Motor neuron (in vitro differentiated cells): ENCODE measurements at regions not wholly inside any gene's neighbourhood (a gene's known extent, or its start where the extent isn't known, plus 50 kb on each side); places are given as distances from the start of the nearest gene placed in this dataset.

ENCODE experiments used
- ATAC-seq, 8 experiments: fragments of 200-7000 bp; cut with Tn5 transposase; replicated peaks in 6 of 8; 2 replicates each; pipeline ENCODE4 v1.8.0; 2021; ENCODE audit warnings: mild to moderate bottlenecking in 8 of 8, moderate library complexity in 8 of 8
- H3K27ac ChIP-seq, 2 donors: fragments of 250-450 bp; sonication (Bioruptor Pico); 2 replicates each; pipeline ENCODE4 v1.9.0; 2021; ENCODE audit warnings: antibody characterized with exemption in 2 of 2, mild to moderate bottlenecking in 2 of 2, moderate library complexity in 1 of 2
- H3K4me1 ChIP-seq, 2 donors: fragments of 250-450 bp; sonication (Bioruptor Pico); replicated peaks in 1 of 2; 2 replicates each; pipeline ENCODE4 v1.6.1; 2021; ENCODE audit warnings: antibody characterized with exemption in 2 of 2, mild to moderate bottlenecking in 2 of 2, moderate library complexity in 1 of 2
- H3K4me3 ChIP-seq, 5 donors: fragments of 250-450 bp; sonication (Bioruptor Pico); 2 replicates each; pipeline ENCODE4 v1.9.0; 2021; ENCODE audit warnings: antibody characterized with exemption in 5 of 5, mild to moderate bottlenecking in 5 of 5, moderate library complexity in 4 of 5
- WGBS, 10 experiments: fragments of 450-650 bp; shearing (Covaris generic); methylation state at CpG; one replicate each; pipeline ENCODE4 v1.0.0; 2022; 5-methylcytosine and 5-hydroxymethylcytosine counted together
- in situ Hi-C, 9 experiments: fragments of 400-800 bp; cut with MboI; loops; one replicate each; pipeline ENCODE4 v1.15.0; 2021; ENCODE audit warnings: low sequenced_read_pairs in 9 of 9, low pct_unique_long_range_greater_than_20kb in 2 of 9; ENCODE audit not compliant: unreplicated experiment in 9 of 9

DNA sequence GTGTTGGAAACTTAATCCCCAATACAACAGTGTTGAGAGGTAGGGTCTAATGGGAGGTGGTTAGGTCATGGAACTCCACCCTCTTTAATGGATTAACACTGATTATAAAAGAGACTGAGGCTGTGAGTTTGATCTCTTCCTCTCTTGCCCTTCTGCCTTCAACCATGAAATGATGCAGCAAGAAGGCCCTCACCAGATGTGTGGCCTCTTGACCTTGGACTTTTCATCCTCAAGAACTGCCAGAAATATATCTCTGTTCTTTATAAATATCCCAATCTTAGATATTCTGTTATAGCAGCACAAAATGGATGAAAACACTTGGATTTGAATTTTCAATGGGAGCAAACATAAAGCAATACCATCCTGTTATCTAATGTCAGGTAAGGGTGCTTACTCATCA is 67.6 kb downstream of the NMUR2 start:
- no peak overlapping the region for H3K4me3 ChIP-seq
- ATAC-seq = no peak
- no peak overlapping the region for H3K27ac ChIP-seq
- peaks cover 12 to 13% of the 10 kb centered on the region in 2 donors for H3K4me1 ChIP-seq
- in situ Hi-C loops = no loop called here

DNA sequence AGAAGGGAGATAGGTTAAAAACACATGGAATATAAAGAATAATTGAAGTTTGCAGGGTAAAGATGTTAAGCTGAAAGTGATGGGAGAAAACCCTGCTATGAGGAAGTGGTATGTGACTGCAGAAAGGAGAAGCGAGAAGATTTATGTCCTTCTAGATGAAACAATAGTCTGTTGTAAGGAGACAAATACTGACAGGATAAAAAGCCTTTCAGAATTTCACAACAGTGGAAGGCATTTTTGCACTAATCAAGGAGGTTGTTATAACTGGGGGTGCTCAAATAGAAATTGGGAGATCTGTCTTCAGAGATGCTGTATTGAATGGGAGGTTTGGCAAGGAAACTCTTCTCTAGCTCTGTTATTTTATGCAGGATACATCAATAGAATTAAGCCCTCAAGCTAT is 69.6 kb downstream of the NMUR2 start:
- in situ Hi-C loops = no loop called here
- Histone ChIP-seq H3K27ac (no peak overlapping the region), H3K4me3 (no peak overlapping the region), H3K4me1 (peaks cover 14 to 18% of the 10 kb centered on the region in 2 donors)
- ATAC-seq = no peak
- WGBS, 10 experiments = 0 to 100% (median 63%) methylated on average over 1 of the region's 1 CpG

DNA sequence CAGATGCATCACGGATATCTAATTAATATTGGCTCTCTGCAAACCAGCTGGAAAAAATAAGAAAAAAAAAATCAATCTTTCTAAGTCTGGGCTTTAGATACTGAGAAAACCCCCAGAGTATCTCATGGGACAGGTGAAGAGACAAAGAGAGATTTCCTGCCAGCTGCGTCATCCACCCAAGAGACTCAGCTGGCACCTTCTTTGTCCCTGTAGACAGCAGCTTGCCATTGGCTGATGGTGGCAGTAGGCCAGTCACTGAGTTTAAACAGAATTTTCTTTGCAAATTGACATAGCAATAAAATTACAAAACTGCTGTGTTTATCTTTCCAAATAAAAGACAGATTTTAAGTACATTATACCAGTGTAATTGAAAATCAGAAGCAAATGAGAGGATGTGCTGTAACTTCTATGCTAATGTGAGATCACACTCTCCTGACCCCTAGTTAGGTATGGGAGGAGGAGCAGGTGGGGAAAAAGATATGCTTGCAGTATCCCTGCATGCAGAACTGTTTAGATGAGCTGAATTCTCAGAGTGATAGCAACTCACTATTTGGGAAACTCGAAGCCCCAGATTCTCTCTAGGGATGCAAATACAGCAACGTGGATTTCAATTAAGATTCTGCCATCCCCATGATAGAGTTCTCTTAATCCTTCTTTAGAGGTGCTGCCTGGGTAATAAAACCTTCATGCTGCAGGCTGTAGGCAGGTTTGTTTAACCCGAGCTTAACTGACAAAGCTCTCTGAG is 72.2 kb downstream of the NMUR2 start:
- no peak overlapping the region for H3K4me3 ChIP-seq
- 0 to 72% (median 48%) methylated on average over 1 to 5 of the region's 5 CpGs for WGBS, 10 experiments
- ATAC-seq = no peak
- peaks cover 14 to 31% of the 10 kb centered on the region in 2 donors for H3K4me1 ChIP-seq
- peak overlapping the region in 1 of 2 donors; percentile 0 for H3K27ac ChIP-seq
- in situ Hi-C loops = no loop called here

DNA sequence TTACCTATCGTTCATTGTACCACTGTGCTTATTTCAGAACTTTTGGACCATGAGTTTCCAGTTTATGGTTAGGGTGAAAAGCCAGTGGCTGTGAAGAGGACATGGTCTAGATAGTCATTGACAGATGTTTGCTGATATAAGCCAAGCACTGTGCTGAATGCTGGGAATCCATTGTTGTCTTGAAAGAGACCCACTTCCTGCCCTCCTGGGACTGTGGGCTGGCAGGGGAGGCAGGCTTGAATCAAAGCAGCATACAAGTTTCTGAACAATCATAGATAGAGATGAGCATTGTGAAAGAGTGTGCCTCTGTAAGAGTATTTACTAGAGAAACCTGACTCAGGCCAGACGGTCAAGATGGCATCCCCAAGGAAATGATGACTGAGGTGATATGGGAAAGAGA is 73.4 kb downstream of the NMUR2 start:
- ATAC-seq = no peak
- Histone ChIP-seq H3K4me1 (peaks cover 14 to 31% of the 10 kb centered on the region in 2 donors), H3K27ac (no peak overlapping the region), H3K4me3 (no peak overlapping the region)
- WGBS, 10 experiments = 0 to 100% (median 87%) methylated on average over 1 to 2 of the region's 2 CpGs
- in situ Hi-C loops = no loop called here

DNA sequence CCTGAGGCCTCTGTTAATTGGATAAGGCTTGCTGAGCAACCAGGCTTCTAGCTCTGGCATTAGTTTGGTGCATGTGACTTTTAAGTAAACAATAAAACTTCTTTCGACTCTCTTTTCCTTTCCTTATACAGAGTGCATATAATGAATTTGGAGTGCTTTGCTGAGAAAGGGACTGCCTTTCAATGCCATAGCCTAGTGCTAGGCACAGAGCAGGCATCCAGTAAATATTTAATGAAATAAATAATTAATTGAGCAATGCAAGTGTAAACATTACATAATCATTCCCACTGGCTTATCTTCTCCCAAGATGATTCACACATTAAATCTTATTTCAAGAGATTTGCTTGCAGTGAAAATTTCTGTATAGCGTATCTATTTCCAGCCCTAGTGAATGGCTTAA is 74.1 kb downstream of the NMUR2 start:
- no peak overlapping the region for H3K27ac ChIP-seq
- ATAC-seq = peak in 1 of 8 experiments; percentile 37
- in situ Hi-C loops = no loop called here
- H3K4me1 ChIP-seq = peaks cover 12 to 27% of the 10 kb centered on the region in 2 donors
- 0 to 100% (median 91%) methylated on average over 1 to 2 of the region's 2 CpGs for WGBS, 10 experiments
- no peak overlapping the region for H3K4me3 ChIP-seq

DNA sequence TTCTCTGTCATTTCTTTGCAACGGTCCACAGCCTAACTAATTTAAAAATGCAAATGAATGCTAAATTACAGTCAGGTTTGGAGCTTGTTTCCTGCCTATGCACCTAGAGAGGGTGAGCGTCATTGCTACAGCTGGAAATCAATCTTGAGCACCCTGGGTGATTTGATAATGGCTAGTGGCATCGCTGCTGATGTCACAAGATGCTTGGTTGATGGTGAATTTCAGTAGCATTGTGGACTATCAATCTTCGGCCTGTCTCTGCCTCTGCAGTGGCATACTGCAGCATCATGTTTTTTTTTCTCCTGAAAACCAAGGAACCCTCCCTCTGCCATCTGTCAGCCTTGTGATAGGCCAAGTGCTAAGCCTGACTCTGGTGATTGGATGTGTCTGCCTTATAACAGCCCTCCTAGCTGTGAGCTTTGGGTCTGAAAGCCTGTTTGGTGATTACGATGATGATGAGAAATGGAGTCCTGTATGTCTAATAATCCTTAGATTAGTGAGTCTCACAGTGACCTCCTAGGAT is 75.3 kb downstream of the NMUR2 start:
- 4 to 86% (median 73%) methylated on average over 1 to 4 of the region's 5 CpGs; no CpG with 5 or more reads in 1 of the 10 experiments for WGBS, 10 experiments
- in situ Hi-C loops = no loop called here

DNA sequence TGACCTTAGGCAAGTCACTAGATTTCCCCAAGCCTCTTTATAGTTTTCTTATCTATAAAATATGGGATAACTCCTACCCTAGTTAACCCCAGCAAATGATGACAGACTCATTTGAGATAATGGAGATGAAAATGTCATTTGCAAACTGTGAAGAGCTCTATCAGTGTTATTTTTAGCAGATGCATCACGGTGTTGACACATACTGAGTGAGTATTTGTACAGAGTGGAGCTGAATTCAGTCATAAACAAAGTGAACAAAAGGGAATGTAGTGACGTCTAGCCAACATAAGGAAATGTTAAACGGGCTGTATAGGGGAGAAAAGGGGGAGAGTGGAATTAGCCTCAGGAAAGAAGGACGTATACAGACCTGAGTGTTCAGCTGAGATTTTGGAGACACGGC is 75.9 kb downstream of the NMUR2 start:
- peak overlapping the region in 1 of 5 donors; percentile 11 for H3K4me3 ChIP-seq
- WGBS, 10 experiments = 0 to 76% (median 63%) methylated on average over 1 to 5 of the region's 5 CpGs; no CpG with 5 or more reads in 1 of the 10 experiments
- H3K27ac ChIP-seq = peak overlapping the region; percentile 20 to 84
- peaks cover 7 to 26% of the 10 kb centered on the region in 2 donors for H3K4me1 ChIP-seq
- peak in 5 of 8 experiments; percentile 39 to 59 (median 46) for ATAC-seq
- in situ Hi-C loops = no loop called here

More for the DNA sequence above, 75.3 kb downstream of the NMUR2 start:
- H3K4me1 ChIP-seq = peaks cover 7 to 26% of the 10 kb centered on the region in 2 donors
- H3K4me3 ChIP-seq = peak overlapping the region in 1 of 5 donors; percentile 11
- H3K27ac ChIP-seq = peak overlapping the region; percentile 20 to 84
- peak in 5 of 8 experiments; percentile 93 to 99 (median 98) for ATAC-seq

DNA sequence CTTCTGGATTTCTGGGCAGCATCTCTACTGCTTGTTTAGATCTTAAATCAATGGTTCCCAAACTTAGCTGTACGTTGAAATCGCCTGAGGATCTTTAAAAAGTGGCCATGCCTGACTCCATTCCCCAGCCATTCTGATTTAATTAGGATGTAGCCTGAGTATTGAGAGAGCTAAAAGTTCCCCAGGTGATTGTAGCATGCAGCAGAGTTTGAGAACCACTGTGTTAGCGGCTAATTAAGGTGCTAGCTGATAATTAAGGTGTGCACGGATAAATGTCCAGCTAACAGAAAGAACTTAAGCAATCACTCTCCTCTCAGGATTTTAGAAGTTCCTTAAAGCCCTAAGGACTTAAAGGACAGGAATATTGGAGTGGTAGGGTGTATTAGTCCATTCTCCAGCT is 89.1 kb downstream of the NMUR2 start:
- ATAC-seq = no peak
- Histone ChIP-seq H3K4me3 (no peak overlapping the region), H3K27ac (no peak overlapping the region), H3K4me1 (no peaks in the 10 kb centered on the region)
- 6 to 100% (median 96%) methylated on average over 1 to 4 of the region's 4 CpGs; no CpG with 5 or more reads in 1 of the 10 experiments for WGBS, 10 experiments
- in situ Hi-C loops = no loop called here

DNA sequence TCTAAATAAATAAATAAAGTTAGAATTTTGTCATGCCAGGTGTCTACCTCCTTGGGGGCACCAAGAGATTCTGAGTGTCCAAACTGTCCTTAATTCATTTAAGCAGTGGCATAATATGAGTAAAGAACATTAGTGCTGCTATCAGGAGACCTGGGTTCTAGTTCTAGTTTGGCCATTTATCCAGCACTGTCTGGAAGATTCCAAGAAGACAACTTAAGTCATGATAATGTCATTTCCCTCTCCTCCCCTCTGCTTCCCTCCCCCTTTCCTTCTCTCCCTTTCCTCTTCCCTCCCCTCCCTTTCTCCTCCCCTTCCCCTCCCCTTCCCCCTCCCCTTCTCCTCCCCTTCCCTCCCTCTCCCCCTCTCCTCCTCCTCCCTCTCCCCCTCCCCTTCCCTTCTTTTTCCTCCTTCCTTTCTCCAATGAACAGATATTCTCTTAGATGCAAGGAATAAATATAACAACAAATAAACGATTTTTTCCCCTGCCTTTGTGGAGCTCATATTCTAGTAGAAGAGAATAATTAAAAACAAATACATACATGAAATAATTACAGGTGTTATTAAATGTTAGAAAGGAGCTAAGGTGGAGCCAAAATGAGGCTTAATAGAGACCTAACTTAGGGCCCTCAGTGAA is 90.8 kb downstream of the NMUR2 start:
- no peak overlapping the region for H3K4me3 ChIP-seq

DNA sequence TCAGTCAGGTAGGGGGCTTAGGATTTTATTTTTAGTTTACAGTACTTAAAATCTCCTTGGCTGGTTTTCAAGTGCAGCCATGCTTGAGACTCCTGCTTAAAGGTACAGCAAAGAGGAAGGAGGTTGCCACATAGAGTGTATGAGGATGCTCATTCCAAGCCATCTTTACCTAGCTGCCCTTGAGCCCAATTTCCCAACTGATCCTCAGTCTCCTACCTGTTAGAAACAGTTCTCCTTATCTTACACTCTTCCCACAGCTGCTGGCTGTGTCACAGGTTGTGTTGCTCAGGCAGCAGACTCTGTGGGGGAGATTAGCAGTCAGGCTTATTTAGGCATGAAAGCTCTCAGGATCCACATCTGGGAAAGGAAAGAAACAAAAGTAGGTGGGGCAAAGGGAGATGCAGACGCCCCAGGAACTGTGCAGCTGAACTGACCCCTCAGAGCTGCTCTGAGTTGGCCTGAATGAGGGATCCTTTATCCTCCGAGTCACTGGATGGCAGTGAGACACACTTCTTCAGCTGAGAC is 95.1 kb downstream of the NMUR2 start:
- WGBS, 10 experiments = 0 to 56% (median 33%) methylated on average over 1 to 2 of the region's 2 CpGs; no CpG with 5 or more reads in 5 of the 10 experiments
- H3K4me1 ChIP-seq = peaks cover 3 to 6% of the 10 kb centered on the region in 2 donors

More for the DNA sequence above, 90.8 kb downstream of the NMUR2 start:
- no peaks in the 10 kb centered on the region for H3K4me1 ChIP-seq
- whole genome bisulfite sequencing, 10 experiments = 0 to 86% (median 71%) methylated on average over 1 of the region's 1 CpG; no CpG with 5 or more reads in 7 of the 10 experiments
- no peak for ATAC-seq
- in situ Hi-C loops = no loop called here
- H3K27ac ChIP-seq = no peak overlapping the region

DNA sequence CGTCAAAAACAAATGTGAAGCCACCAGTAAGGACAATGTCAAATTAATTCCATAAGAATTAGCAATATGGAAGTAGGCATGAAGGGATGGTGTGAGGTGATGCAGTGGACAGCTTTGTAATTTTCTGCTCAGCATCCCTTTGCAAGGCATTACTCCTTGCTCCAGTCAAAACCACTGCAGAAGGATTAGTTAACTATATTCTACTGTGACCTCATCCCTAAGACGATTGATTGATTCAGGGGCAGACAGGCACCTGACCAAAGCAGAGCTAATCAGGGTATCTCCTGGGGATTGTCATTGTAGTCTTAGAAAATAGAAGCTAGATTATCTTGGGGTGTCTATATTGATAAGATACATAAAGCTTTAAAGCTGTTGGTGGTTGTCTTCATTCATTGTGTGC is 98.7 kb downstream of the NMUR2 start:
- Histone ChIP-seq H3K4me1 (peaks cover 3 to 6% of the 10 kb centered on the region in 2 donors), H3K27ac (no peak overlapping the region), H3K4me3 (no peak overlapping the region)
- WGBS, 10 experiments = 0 to 100% (median 50%) methylated on average over 1 to 2 of the region's 2 CpGs; no CpG with 5 or more reads in 3 of the 10 experiments
- in situ Hi-C loops = no loop called here
- peak in 5 of 8 experiments; percentile 35 to 66 (median 56) for ATAC-seq

More for the DNA sequence above, 95.1 kb downstream of the NMUR2 start:
- Histone ChIP-seq H3K27ac (no peak overlapping the region), H3K4me3 (no peak overlapping the region)
- in situ Hi-C loops = no loop called here
- ATAC-seq = no peak

DNA sequence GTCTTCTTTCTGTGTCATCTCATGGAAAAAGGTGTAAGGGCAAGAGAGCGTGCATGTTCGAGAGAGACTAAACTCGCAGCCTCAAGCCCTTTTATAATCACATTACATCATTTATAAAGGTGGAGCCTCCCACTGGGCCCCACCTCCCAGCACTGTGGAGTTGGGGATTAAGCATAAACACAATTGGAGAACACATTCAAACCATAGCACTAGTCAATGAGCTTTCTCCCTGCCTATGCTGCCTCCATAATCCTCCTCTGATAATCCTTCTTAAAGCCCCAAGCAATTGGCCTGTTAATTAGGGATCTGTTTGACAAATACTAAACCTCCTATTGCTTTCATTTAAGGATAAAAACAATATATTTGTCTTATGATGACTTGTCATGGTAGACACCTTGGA is 99.6 kb downstream of the NMUR2 start:
- in situ Hi-C loops = no loop called here
- WGBS, 10 experiments = 57 to 100% (median 96%) methylated on average over 1 to 3 of the region's 3 CpGs; no CpG with 5 or more reads in 5 of the 10 experiments
- peaks cover 3 to 6% of the 10 kb centered on the region in 2 donors for H3K4me1 ChIP-seq
- no peak overlapping the region for H3K4me3 ChIP-seq
- no peak overlapping the region for H3K27ac ChIP-seq
- no peak for ATAC-seq

DNA sequence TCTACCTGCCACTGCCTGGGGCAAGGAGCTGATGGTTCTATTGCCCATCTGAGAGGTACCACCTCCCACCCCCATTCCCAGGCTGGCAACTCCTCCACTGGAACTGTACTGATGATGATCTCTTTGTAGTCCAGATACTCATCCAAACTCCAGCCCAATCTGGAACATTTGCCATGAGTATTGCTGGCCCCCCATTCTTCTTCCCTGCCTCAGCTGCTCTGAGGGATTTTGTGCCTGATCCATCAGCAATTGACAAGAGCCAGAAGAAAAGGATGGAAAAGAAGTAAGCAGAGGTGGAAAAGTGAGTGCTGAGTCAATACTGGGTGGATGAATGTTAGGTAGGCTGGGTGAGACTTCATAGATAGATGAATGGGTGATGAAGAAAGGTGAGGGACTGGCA is 101.2 kb downstream of the NMUR2 start:
- no peak for ATAC-seq
- Histone ChIP-seq H3K4me3 (no peak overlapping the region), H3K27ac (no peak overlapping the region), H3K4me1 (peaks cover 3 to 6% of the 10 kb centered on the region in 2 donors)
- in situ Hi-C loops = no loop called here
